ENCODE measurements at regions not wholly inside any gene's neighbourhood (a gene's known extent, or its start where the extent isn't known, plus 50 kb on each side); places are given as distances from the start of the nearest gene placed in this dataset.

DNA sequence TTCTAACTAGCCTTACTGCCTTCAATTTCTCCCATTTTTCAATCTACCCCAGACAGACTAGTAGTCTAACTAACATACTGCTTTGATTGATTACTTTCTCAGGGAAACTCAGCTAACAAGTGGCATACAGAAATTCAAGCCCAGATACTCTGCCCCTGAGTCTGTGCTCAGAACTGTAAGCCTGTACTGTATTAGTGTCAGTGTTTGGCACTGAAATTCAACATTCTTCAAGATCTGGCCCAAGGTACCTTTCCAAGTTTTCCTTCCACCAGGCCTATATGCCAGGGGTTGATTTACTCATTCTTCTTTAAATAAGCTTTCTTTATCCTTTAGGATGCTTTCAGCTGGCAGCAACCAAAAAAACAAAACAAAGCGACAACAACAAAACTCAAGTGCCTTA lies 433.2 kb upstream of the MARCKS start:
- TF ChIP-seq, protein P1, sequence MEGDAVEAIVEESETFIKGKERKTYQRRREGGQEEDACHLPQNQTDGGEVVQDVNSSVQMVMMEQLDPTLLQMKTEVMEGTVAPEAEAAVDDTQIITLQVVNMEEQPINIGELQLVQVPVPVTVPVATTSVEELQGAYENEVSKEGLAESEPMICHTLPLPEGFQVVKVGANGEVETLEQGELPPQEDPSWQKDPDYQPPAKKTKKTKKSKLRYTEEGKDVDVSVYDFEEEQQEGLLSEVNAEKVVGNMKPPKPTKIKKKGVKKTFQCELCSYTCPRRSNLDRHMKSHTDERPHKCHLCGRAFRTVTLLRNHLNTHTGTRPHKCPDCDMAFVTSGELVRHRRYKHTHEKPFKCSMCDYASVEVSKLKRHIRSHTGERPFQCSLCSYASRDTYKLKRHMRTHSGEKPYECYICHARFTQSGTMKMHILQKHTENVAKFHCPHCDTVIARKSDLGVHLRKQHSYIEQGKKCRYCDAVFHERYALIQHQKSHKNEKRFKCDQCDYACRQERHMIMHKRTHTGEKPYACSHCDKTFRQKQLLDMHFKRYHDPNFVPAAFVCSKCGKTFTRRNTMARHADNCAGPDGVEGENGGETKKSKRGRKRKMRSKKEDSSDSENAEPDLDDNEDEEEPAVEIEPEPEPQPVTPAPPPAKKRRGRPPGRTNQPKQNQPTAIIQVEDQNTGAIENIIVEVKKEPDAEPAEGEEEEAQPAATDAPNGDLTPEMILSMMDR (IDR thresholded peaks at IDR 0.05; ENCODE audit: extremely low read depth, insufficient read depth, missing control alignments) = no peak
- in situ Hi-C loops (cut with MboI; ENCODE audit: low pct_unique_long_range_greater_than_20kb, low sequenced_read_pairs, unreplicated experiment) = no loop called here
- DNase-seq (ENCODE audit: low spot score) = no peak

DNA sequence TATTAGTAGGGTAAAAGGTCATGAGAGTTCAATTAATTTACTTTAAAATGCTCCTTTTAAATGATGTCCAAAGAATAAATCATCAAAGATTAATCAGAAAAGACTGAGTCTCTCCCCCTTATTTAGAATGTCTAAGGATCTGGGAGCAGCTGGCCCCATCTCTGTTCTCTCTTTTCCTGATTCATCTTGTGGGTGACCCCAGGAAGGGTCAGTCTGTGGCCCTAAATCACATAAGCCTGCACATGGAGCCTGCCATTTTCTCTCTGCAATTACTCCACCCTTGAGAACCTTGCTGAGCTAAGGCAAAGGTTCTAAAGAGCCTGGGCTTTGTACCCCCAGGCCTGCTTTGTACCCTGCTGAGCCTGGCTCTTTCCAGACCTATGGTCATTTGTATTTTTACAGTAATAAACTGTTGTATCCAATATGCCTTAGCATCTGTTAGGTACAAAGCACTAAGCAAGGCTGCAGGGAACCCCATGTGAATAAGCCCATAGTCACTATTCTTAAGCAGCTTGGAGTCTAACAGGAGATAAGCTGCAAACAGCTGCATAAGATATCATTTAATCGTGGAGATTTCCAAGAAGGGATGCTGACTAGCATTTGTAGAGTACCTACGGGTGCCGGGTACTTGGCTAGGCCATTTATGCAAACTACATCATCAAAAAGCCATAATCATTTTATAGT lies 431.0 kb upstream of the MARCKS start:
- in situ Hi-C loops (cut with MboI; ENCODE audit: low pct_unique_long_range_greater_than_20kb, low sequenced_read_pairs, unreplicated experiment) = no loop called here
- DNase-seq (ENCODE audit: low spot score) = no peak
- TF ChIP-seq, protein P1 (IDR thresholded peaks at IDR 0.05; ENCODE audit: extremely low read depth, insufficient read depth, missing control alignments) = no peak

DNA sequence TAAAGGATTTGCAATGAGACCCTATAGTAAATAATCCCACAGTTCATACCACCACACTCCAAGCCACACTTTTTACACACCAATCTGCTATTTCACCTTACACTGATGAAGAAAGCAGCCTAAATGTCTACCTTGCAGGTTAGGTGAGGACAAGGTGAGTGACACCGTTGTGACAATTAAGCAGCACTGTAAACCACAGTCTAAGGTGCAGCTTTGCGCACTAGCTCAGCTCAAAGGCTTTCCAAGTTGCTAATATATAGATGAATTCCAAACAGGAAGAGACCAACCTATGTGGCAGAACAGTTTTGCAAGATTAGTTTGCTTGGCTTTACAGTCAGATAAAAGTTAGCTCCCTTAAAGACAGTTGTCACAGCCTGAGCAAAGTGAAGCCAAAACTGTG lies 429.5 kb upstream of the MARCKS start:
- TF ChIP-seq, protein P1 (IDR thresholded peaks at IDR 0.05; ENCODE audit: extremely low read depth, insufficient read depth, missing control alignments) = no peak
- in situ Hi-C loops (cut with MboI; ENCODE audit: low pct_unique_long_range_greater_than_20kb, low sequenced_read_pairs, unreplicated experiment) = no loop called here
- DNase-seq (ENCODE audit: low spot score) = no peak

DNA sequence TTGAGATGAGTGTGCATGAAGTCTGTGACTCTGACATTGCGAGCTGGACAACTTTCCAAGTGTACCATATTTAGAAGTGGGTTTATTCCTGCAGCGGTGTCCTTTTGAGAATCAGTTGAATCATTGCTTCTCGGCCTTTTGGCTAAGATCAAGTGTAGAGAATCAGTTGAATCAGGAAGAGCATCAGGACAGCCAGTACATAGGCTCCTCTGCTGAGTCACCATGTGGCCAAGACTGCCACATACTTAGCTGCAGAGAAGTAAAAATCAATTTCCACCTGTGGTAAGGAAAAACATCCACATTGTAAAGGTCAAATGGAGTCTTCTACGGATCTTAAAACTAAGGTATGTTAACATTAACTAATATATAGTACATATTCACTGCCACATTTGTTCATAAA lies 428.4 kb upstream of the MARCKS start:
- no peak for DNase-seq (ENCODE audit: low spot score)
- in situ Hi-C loops (cut with MboI; ENCODE audit: low pct_unique_long_range_greater_than_20kb, low sequenced_read_pairs, unreplicated experiment) = no loop called here
- TF ChIP-seq, protein P1 (IDR thresholded peaks at IDR 0.05; ENCODE audit: extremely low read depth, insufficient read depth, missing control alignments) = no peak

DNA sequence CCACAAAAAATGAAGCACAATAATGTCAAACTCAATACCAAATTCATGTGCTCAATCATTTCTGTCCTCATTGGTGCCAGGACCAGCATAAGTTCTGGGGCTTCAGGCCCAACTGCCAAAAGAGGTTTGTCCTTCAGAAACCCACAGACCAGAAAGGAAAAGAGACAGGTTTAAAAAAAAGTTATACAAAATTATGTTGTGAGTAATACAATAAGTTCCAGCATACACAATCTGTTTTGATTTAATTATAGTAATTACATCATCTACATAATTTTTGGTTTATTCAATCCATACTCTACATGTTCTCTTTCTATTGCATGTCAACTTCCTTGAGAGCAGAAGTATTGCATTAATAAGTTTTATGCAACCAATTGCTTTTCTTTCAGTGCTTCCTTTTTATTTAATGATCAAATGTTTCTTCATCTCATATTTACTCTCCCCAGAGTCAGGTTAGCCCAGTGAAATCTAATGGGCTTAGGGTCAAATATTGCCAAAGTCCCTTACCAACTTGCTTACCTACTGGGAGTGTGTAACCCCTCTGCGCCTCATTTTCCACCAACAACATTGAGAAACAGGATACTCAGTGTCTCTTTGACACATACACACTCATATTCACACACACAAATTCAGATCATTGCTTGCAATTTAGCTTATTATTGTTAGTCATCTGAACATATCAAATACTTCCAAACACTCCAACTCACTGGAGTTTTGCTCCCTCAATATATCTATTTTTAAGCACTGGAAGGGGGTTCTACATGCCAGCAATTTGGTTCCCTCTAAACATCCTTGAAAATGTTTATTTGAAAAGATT lies 424.4 kb upstream of the MARCKS start:
- TF ChIP-seq, protein P1 (IDR thresholded peaks at IDR 0.05; ENCODE audit: extremely low read depth, insufficient read depth, missing control alignments) = no peak
- in situ Hi-C loops (cut with MboI; ENCODE audit: low pct_unique_long_range_greater_than_20kb, low sequenced_read_pairs, unreplicated experiment) = no loop called here
- DNase-seq (ENCODE audit: low spot score) = no peak

DNA sequence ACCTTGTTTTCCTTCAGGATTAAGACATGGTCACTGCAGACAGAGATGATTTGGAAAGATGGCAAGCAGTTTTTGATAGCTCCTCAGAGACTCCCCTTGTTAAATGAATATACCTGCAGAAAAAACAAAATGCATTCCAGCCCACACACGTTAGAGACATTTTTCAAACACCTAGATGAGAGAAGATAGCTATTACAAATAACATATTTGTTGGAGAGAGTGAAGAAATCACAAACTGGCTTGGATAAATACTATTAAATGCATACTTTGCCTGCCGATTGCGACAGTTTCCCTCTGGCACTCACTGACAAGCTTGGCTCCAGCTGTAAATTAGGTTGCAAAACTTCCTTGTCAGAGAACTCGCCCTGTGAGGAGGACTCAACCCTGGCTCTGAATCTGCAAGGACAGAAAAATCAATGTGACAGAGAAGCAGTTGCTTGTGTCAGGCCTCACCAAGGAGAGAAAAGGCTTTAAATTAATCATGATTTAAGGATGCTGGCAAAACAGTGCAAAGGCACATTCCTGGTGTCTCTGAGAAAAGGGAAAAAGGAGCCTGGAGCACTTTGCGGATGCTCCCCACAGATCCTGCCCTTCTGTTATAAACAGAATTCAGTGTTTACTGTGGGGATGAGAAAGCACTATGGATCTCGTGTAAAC lies 423.7 kb upstream of the MARCKS start:
- in situ Hi-C loops (cut with MboI; ENCODE audit: low pct_unique_long_range_greater_than_20kb, low sequenced_read_pairs, unreplicated experiment) = no loop called here
- TF ChIP-seq, protein P1 (IDR thresholded peaks at IDR 0.05; ENCODE audit: extremely low read depth, insufficient read depth, missing control alignments) = no peak
- no peak for DNase-seq (ENCODE audit: low spot score)
